HG03521 (cell line): ENCODE measurements at regions not wholly inside any gene's neighbourhood (a gene's known extent, or its start where the extent isn't known, plus 50 kb on each side); places are given as distances from the start of the nearest gene placed in this dataset.

Experiments
- ATAC-seq: cut with Tn5 transposase; IDR thresholded peaks from one replicate; pipeline ENCODE4 v1.9.1; 2021; ENCODE audit warnings: mild to moderate bottlenecking, moderate library complexity; ENCODE audit not compliant: unreplicated experiment

GRCh38 chr13:58594747-58595600, 963.4 kb downstream of the PCDH17 start:
- no peak for ATAC-seq

- no peak for ATAC-seq
These were observed 966.0 kb downstream of the PCDH17 start for GRCh38 chr13:58597552-58597951.

- no peak for ATAC-seq
These were observed 966.7 kb downstream of the PCDH17 start for GRCh38 chr13:58598241-58598640.

- ATAC-seq = no peak
These were observed 979.6 kb downstream of the PCDH17 start for GRCh38 chr13:58611117-58611516.

- ATAC-seq = no peak
These were observed 986.5 kb downstream of the PCDH17 start for GRCh38 chr13:58617880-58618665.

- no peak for ATAC-seq
These were observed 988.0 kb downstream of the PCDH17 start for GRCh38 chr13:58619396-58620113.

GRCh38 chr13:58620176-58620575, 988.6 kb downstream of the PCDH17 start:
- no peak for ATAC-seq

- ATAC-seq = no peak
These were observed 994.3 kb downstream of the PCDH17 start for GRCh38 chr13:58625703-58626389.

- no peak for ATAC-seq
These were observed 999.2 kb downstream of the PCDH17 start for GRCh38 chr13:58630794-58631193.

- ATAC-seq = no peak
These were observed 1001.7 kb downstream of the PCDH17 start for GRCh38 chr13:58633226-58633625.

- ATAC-seq = no peak
These were observed 1023.5 kb downstream of the PCDH17 start for GRCh38 chr13:58655086-58655485.

GRCh38 chr13:58660826-58661225, 1029.3 kb downstream of the PCDH17 start:
- ATAC-seq = no peak

- no peak for ATAC-seq
These were observed 1034.8 kb downstream of the PCDH17 start for GRCh38 chr13:58666331-58666730.

- ATAC-seq = no peak
These were observed 1035.6 kb downstream of the PCDH17 start for GRCh38 chr13:58667096-58667495.

GRCh38 chr13:58680115-58680514, 1048.6 kb downstream of the PCDH17 start:
- ATAC-seq = no peak

- no peak for ATAC-seq
These were observed 1051.1 kb downstream of the PCDH17 start for GRCh38 chr13:58682616-58683015.

GRCh38 chr13:58687148-58687547, 1055.6 kb downstream of the PCDH17 start:
- ATAC-seq = no peak

GRCh38 chr13:58698531-58698930, 1067.0 kb downstream of the PCDH17 start:
- ATAC-seq = no peak

- no peak for ATAC-seq
These were observed 1073.4 kb downstream of the PCDH17 start for GRCh38 chr13:58704953-58705352.

- no peak for ATAC-seq
These were observed 1074.9 kb downstream of the PCDH17 start for GRCh38 chr13:58706421-58706820.

GRCh38 chr13:58712191-58712590, 1080.6 kb downstream of the PCDH17 start:
- no peak for ATAC-seq
